IMR-90 (cell line): ENCODE measurements at regions not wholly inside any gene's neighbourhood (a gene's known extent, or its start where the extent isn't known, plus 50 kb on each side); places are given as distances from the start of the nearest gene placed in this dataset.

Source experiments
- ATAC-seq: fragments of 200-7000 bp; cut with Tn5 transposase; 2 replicates; pipeline ENCODE4 v1.9.1; 2020; ENCODE audit warnings: low read depth, mild to moderate bottlenecking, moderate library complexity
- BruUV-seq: library from RNA; stranded (reverse); fragments of 400-500 nt; replicated peaks from 2 replicates; lab custom pipeline; 2021; lab: Mats Ljungman, UMichigan
- CTCF ChIA-PET: fragments of 300-600 bp; formaldehyde crosslinking; extraction: SDS; loops from one replicate; lab custom pipeline; 2021; ENCODE audit warnings: antibody characterized with exemption; lab: Yijun Ruan, JAX
- POLR2A ChIA-PET: fragments of 300-600 bp; sonication (Branson Sonifier 250); formaldehyde crosslinking; loops from one replicate; lab custom pipeline; 2022; ENCODE audit warnings: antibody characterized with exemption; ENCODE audit not compliant: unreplicated experiment; lab: Charles Lee
- DNase-seq: peaks from one replicate; pipeline ENCODE4 v3.0.0; 2013
- H2AFZ ChIP-seq: replicated peaks from 2 replicates; pipeline ENCODE3; 2013; ENCODE audit warnings: low read length, mild to moderate bottlenecking; ENCODE audit not compliant: poor library complexity
- H2AK5ac ChIP-seq: 2 replicates; pipeline ENCODE4 v1.6.1; 2013; ENCODE audit warnings: low read depth, low read length, inconsistent platforms
- H2AK9ac ChIP-seq: replicated peaks from 2 replicates; pipeline ENCODE3; 2013; ENCODE audit warnings: mild to moderate bottlenecking, low read depth, low read length, moderate library complexity; ENCODE audit not compliant: poor library complexity
- H2BK120ac ChIP-seq: 2 replicates; pipeline ENCODE4 v1.6.1; 2013; ENCODE audit warnings: low read depth, low read length, inconsistent platforms
- H2BK15ac ChIP-seq: 3 replicates; pipeline ENCODE4 v1.6.1; 2013; ENCODE audit warnings: low read depth, low read length, inconsistent platforms
- H2BK20ac ChIP-seq: 2 replicates; pipeline ENCODE4 v1.6.1; 2013; ENCODE audit warnings: low read depth, mild to moderate bottlenecking, inconsistent platforms, low read length, moderate library complexity
- H2BK5ac ChIP-seq: 2 replicates; pipeline ENCODE4 v1.6.1; 2013; ENCODE audit warnings: mild to moderate bottlenecking, low read depth, low read length, inconsistent platforms; ENCODE audit not compliant: poor library complexity, severe bottlenecking
- H3K14ac ChIP-seq: replicated peaks from 2 replicates; pipeline ENCODE4 v1.6.1; 2013; ENCODE audit warnings: low read depth, low read length, inconsistent platforms
- H3K18ac ChIP-seq: 2 replicates; pipeline ENCODE4 v1.6.1; 2013; ENCODE audit warnings: low read depth, low read length, control low read depth
- H3K23ac ChIP-seq: 2 replicates; pipeline ENCODE4 v1.6.1; 2013; ENCODE audit warnings: low read depth, low read length, inconsistent platforms
- H3K27ac ChIP-seq: 2 replicates; pipeline ENCODE4 v1.5.1; 2013; ENCODE audit warnings: mild to moderate bottlenecking, control low read depth, low read length; ENCODE audit not compliant: insufficient read depth
- H3K27me3 ChIP-seq: 2 replicates; pipeline ENCODE4 v1.6.1; 2013; ENCODE audit warnings: low read length; ENCODE audit not compliant: control insufficient read depth, insufficient read depth
- H3K36me3 ChIP-seq: 2 replicates; pipeline ENCODE4 v1.6.1; 2013; ENCODE audit warnings: low read length, mixed read lengths; ENCODE audit not compliant: control insufficient read depth, insufficient read depth
- H3K4ac ChIP-seq: 2 replicates; pipeline ENCODE4 v1.6.1; 2013; ENCODE audit warnings: low read depth, low read length, inconsistent platforms
- H3K4me1 ChIP-seq: 2 replicates; pipeline ENCODE4 v1.6.1; 2013; ENCODE audit warnings: low read length, mixed read lengths; ENCODE audit not compliant: control insufficient read depth, insufficient read depth
- H3K4me2 ChIP-seq: 2 replicates; pipeline ENCODE4 v1.6.1; 2013; ENCODE audit warnings: low read depth, mild to moderate bottlenecking, control low read depth, low read length, moderate library complexity
- H3K4me3 ChIP-seq: 2 replicates; pipeline ENCODE4 v1.5.1; 2013; ENCODE audit warnings: low read depth, mild to moderate bottlenecking, control low read depth, low read length, moderate library complexity; ENCODE audit not compliant: insufficient read depth
- H3K56ac ChIP-seq: 2 replicates; pipeline ENCODE4 v1.6.1; 2013; ENCODE audit warnings: low read length, inconsistent platforms; ENCODE audit not compliant: insufficient read depth; ENCODE audit errors: extremely low read depth
- H3K79me1 ChIP-seq, 2 experiments: 2 replicates each; pipeline ENCODE4 v1.6.1; 2013; ENCODE audit warnings: low read length in 2 of 2, inconsistent platforms in 1 of 2, low read depth in 1 of 2
- H3K9ac ChIP-seq: 2 replicates; pipeline ENCODE4 v1.6.1; 2013; ENCODE audit warnings: low read depth, low read length, control low read depth
- H3K9me1 ChIP-seq: 2 replicates; pipeline ENCODE4 v1.6.1; 2013; ENCODE audit warnings: low read length, inconsistent platforms; ENCODE audit not compliant: insufficient read depth
- H3K9me3 ChIP-seq: 2 replicates; pipeline ENCODE4 v1.6.1; 2013; ENCODE audit warnings: low read length; ENCODE audit not compliant: control insufficient read depth, insufficient read depth
- H4K20me1 ChIP-seq: 2 replicates; pipeline ENCODE4 v1.6.1; 2013; ENCODE audit warnings: low read length, inconsistent platforms; ENCODE audit not compliant: insufficient read depth
- H4K5ac ChIP-seq: 2 replicates; pipeline ENCODE4 v1.6.1; 2013; ENCODE audit warnings: mild to moderate bottlenecking, low read depth, low read length, control low read depth
- H4K8ac ChIP-seq, 2 experiments: 2 replicates each; pipeline ENCODE4 v1.6.1; 2013; ENCODE audit warnings: low read depth in 2 of 2, low read length in 2 of 2, control low read depth in 1 of 2, inconsistent platforms in 1 of 2
- H4K91ac ChIP-seq: 2 replicates; pipeline ENCODE4 v1.6.1; 2013; ENCODE audit warnings: low read depth, low read length, inconsistent platforms; ENCODE audit not compliant: insufficient read depth
- BHLHE40 ChIP-seq: fragments of 150-350 bp; IDR thresholded peaks from 2 replicates; pipeline ENCODE4 v1.6.1; 2016; ENCODE audit warnings: mild to moderate bottlenecking, low read depth, low read length
- FOS ChIP-seq: fragments of 150-350 bp; IDR thresholded peaks from 2 replicates; pipeline ENCODE4 v1.6.1; 2016; ENCODE audit warnings: low read depth, low read length
- MAFK ChIP-seq: IDR thresholded peaks from 2 replicates; pipeline ENCODE4 v1.6.1; 2012; ENCODE audit warnings: low read depth, low read length, improper control_type of control experiment
- MAZ ChIP-seq: IDR thresholded peaks from 2 replicates; pipeline ENCODE4 v1.6.1; 2012; ENCODE audit warnings: low read depth, mild to moderate bottlenecking, low read length, improper control_type of control experiment, moderate library complexity, borderline replicate concordance
- NFE2L2 ChIP-seq: fragments of 150-350 bp; IDR thresholded peaks from 2 replicates; pipeline ENCODE4 v1.6.1; 2016; ENCODE audit warnings: low read depth, mild to moderate bottlenecking, low read length
- POLR2A ChIP-seq: IDR thresholded peaks from 2 replicates; pipeline ENCODE4 v1.6.1; 2012; ENCODE audit warnings: mild to moderate bottlenecking, low read depth, low read length
- RFX5 ChIP-seq: IDR thresholded peaks from 2 replicates; pipeline ENCODE4 v1.8.0; 2012; ENCODE audit warnings: low read depth, mild to moderate bottlenecking, low read length, moderate library complexity
- SMC3 ChIP-seq: fragments of 150-350 bp; IDR thresholded peaks from 2 replicates; pipeline ENCODE4 v1.6.1; 2016; ENCODE audit warnings: low read depth, mild to moderate bottlenecking, antibody characterized with exemption, low read length, moderate library complexity
- USF2 ChIP-seq: fragments of 150-350 bp; IDR thresholded peaks from 2 replicates; pipeline ENCODE4 v1.6.1; 2017; ENCODE audit warnings: mild to moderate bottlenecking, antibody characterized with exemption, low read length, low read depth
- WGBS, 2 experiments: methylation state at CpG; one replicate each; pipeline versions ENCODE4 v1.1.5 to v1.1.7; 2013; ENCODE audit warnings: missing lambda C conversion rate in 2 of 2; ENCODE audit not compliant: insufficient read length in 1 of 2; ENCODE audit errors: extremely low coverage in 2 of 2; 5-methylcytosine and 5-hydroxymethylcytosine counted together
- dilution Hi-C: fragments of 300-500 bp; cut with HindIII; formaldehyde crosslinking; loops from one replicate; pipeline ENCODE4 v1.14.3; 2018; ENCODE audit warnings: low sequenced_read_pairs; ENCODE audit not compliant: unreplicated experiment
- in situ Hi-C: fragments of 300-500 bp; cut with MboI; formaldehyde crosslinking; loops from 3 replicates; pipeline ENCODE4 v1.14.3; 2019; ENCODE audit warnings: low sequenced_read_pairs, inconsistent platforms, mixed read lengths
- intact Hi-C: fragments of 100-400 bp; cut with micrococcal nuclease; formaldehyde crosslinking; loops from 2 replicates; pipeline ENCODE4 v1.10.0; 2022
- TF ChIP-seq, protein P1 (sequence below): conservative IDR thresholded peaks from 2 replicates; pipeline ENCODE4 v1.5.1; 2012; ENCODE audit warnings: mild to moderate bottlenecking, low read depth, low read length, improper control_type of control experiment

- TF ChIP-seq, protein P1, sequence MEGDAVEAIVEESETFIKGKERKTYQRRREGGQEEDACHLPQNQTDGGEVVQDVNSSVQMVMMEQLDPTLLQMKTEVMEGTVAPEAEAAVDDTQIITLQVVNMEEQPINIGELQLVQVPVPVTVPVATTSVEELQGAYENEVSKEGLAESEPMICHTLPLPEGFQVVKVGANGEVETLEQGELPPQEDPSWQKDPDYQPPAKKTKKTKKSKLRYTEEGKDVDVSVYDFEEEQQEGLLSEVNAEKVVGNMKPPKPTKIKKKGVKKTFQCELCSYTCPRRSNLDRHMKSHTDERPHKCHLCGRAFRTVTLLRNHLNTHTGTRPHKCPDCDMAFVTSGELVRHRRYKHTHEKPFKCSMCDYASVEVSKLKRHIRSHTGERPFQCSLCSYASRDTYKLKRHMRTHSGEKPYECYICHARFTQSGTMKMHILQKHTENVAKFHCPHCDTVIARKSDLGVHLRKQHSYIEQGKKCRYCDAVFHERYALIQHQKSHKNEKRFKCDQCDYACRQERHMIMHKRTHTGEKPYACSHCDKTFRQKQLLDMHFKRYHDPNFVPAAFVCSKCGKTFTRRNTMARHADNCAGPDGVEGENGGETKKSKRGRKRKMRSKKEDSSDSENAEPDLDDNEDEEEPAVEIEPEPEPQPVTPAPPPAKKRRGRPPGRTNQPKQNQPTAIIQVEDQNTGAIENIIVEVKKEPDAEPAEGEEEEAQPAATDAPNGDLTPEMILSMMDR = no peak
Measured at GRCh38 chr12:105967038-105967776, 171.5 kb downstream of the NUAK1 start (continued).

- POLR2A ChIA-PET = no interaction called here
- Histone ChIP-seq H4K5ac (no peak overlapping the region), H3K9me1 (peaks cover 5% of the 10 kb centered on the region; the same call in 1 of the 2 replicates), H2BK120ac (no peak overlapping the region), H3K27me3 (no peaks in the 10 kb centered on the region), H3K4me1 (peaks cover 5% of the 10 kb centered on the region), H2AK9ac (no peak overlapping the region), H3K27ac (no peak overlapping the region), H2AFZ (no peak overlapping the region), H4K20me1 (no peaks in the 10 kb centered on the region), H3K9me3 (no peaks in the 10 kb centered on the region), H2BK20ac (no peak overlapping the region), H3K23ac (no peak overlapping the region), H4K8ac (no peak overlapping the region; a peak in 1 of 4 replicates), H2BK5ac (no peak overlapping the region), H3K79me1 (no peaks in the 10 kb centered on the region), H3K4ac (no peak overlapping the region), H3K14ac (no peak overlapping the region; the same call in 1 of the 2 replicates), H3K36me3 (no peaks in the 10 kb centered on the region), H2AK5ac (no peak overlapping the region), H3K9ac (no peak overlapping the region), H3K18ac (no peak overlapping the region), H2BK15ac (no peak overlapping the region), H3K4me2 (no peak overlapping the region), H4K91ac (no peak overlapping the region), H3K56ac (no peak overlapping the region), H3K4me3 (no peak overlapping the region)
- DNase-seq = no peak
- no CpG with 5 or more reads among the region's 1 CpG for WGBS, 2 experiments
- in situ Hi-C loops = no loop called here
- no TSS peak for BruUV-seq
- dilution Hi-C loops = no loop called here
- CTCF ChIA-PET = interaction anchor here (0.9 kb wide), 2 partner anchors 10 to 262 kb away, joined by 3 to 5 read pairs; no protein-coding TSS in a partner anchor
- no peak for ATAC-seq
- intact Hi-C loops = no loop called here
- TF ChIP-seq SMC3 (no peak), RFX5 (no peak), BHLHE40 (no peak), NFE2L2 (no peak), USF2 (no peak), MAFK (no peak), MAZ (no peak), FOS (no peak), POLR2A (no peak)
- TF ChIP-seq, protein P1 = no peak
Measured at GRCh38 chr12:105968025-105968424, 170.7 kb downstream of the NUAK1 start.
